ENCODE measurements at regions not wholly inside any gene's neighbourhood (a gene's known extent, or its start where the extent isn't known, plus 50 kb on each side); places are given as distances from the start of the nearest gene placed in this dataset.
"Not testable (repeated sequence)": the region's sequence is repeated elsewhere in the genome, so short reads cannot be mapped to it uniquely, and the experiment has no call there.

- peak; percentile 72 for DNase-seq (ENCODE audit: low read depth)
Measured at GRCh38 chr9:26789959-26790358, 102.6 kb downstream of the CAAP1 start.

- peak; percentile 56 for DNase-seq (ENCODE audit: low read depth)
Measured at GRCh38 chr9:26786564-26786963, 106.0 kb downstream of the CAAP1 start.

GRCh38 chr9:26782899-26783298 is 109.7 kb downstream of the CAAP1 start:
- no peak for DNase-seq (ENCODE audit: low read depth)

GRCh38 chr9:26781906-26782305 is 110.7 kb downstream of the CAAP1 start:
- DNase-seq (ENCODE audit: low read depth), result no peak

GRCh38 chr9:26780307-26780706 is 112.3 kb downstream of the CAAP1 start:
- DNase-seq (ENCODE audit: low read depth), result not testable (repeated sequence)

- DNase-seq (ENCODE audit: low read depth), result peak; percentile 22
Measured at GRCh38 chr9:26779062-26779461, 113.5 kb downstream of the CAAP1 start.

- DNase-seq (ENCODE audit: low read depth), result no peak
Measured at GRCh38 chr9:26775391-26775790, 117.2 kb downstream of the CAAP1 start.

GRCh38 chr9:26773056-26773455 is 119.5 kb downstream of the CAAP1 start:
- no peak for DNase-seq (ENCODE audit: low read depth)

GRCh38 chr9:26770821-26771220 is 121.8 kb downstream of the CAAP1 start:
- no peak for DNase-seq (ENCODE audit: low read depth)

- DNase-seq (ENCODE audit: low read depth), result no peak
Measured at GRCh38 chr9:26768145-26768544, 124.5 kb downstream of the CAAP1 start.

- DNase-seq (ENCODE audit: low read depth), result no peak
Measured at GRCh38 chr9:26760675-26761074, 131.9 kb downstream of the CAAP1 start.

- DNase-seq (ENCODE audit: low read depth), result no peak
Measured at GRCh38 chr9:26758655-26759054, 133.9 kb downstream of the CAAP1 start.

- DNase-seq (ENCODE audit: low read depth), result no peak
Measured at GRCh38 chr9:26756881-26757280, 135.7 kb downstream of the CAAP1 start.

- no peak for DNase-seq (ENCODE audit: low read depth)
Measured at GRCh38 chr9:26755476-26755875, 137.1 kb downstream of the CAAP1 start.

GRCh38 chr9:26754509-26755164 is 138.0 kb downstream of the CAAP1 start:
- peak; percentile 25 for DNase-seq (ENCODE audit: low read depth)

GRCh38 chr9:26753971-26754370 is 138.6 kb downstream of the CAAP1 start:
- no peak for DNase-seq (ENCODE audit: low read depth)

- no peak for DNase-seq (ENCODE audit: low read depth)
Measured at GRCh38 chr9:26750162-26750561, 142.4 kb downstream of the CAAP1 start.

- no peak for DNase-seq (ENCODE audit: low read depth)
Measured at GRCh38 chr9:26748449-26749058, 144.0 kb downstream of the CAAP1 start.

GRCh38 chr9:26747611-26748010 is 145.0 kb downstream of the CAAP1 start:
- no peak for DNase-seq (ENCODE audit: low read depth)

GRCh38 chr9:26746357-26747072 is 146.1 kb downstream of the CAAP1 start:
- peak; percentile 7 for DNase-seq (ENCODE audit: low read depth)

GRCh38 chr9:26745111-26745510 is 147.5 kb downstream of the CAAP1 start:
- no peak for DNase-seq (ENCODE audit: low read depth)

GRCh38 chr9:26744191-26744965 is 148.2 kb downstream of the CAAP1 start:
- peak; percentile 52 for DNase-seq (ENCODE audit: low read depth)
